Keratinocyte (primary cell): ENCODE measurements at regions not wholly inside any gene's neighbourhood (a gene's known extent, or its start where the extent isn't known, plus 50 kb on each side); places are given as distances from the start of the nearest gene placed in this dataset.
"Not testable (repeated sequence)": the region's sequence is repeated elsewhere in the genome, so short reads cannot be mapped to it uniquely, and the experiment has no call there.

Experiments used
- EZH2 ChIP-seq: IDR thresholded peaks from one replicate; pipeline ENCODE4 v1.6.1; 2012; ENCODE audit warnings: inconsistent platforms, mild to moderate bottlenecking, low read length, moderate library complexity
- TF ChIP-seq, protein P1 (sequence below), 3 experiments: IDR thresholded peaks in 1 of 3; conservative IDR thresholded peaks in 1 of 3; optimal IDR thresholded peaks in 1 of 3; 2 replicates in 2 of 3; 3 replicates in 1 of 3; pipeline versions ENCODE3 to v1.5.1; 2011; ENCODE audit warnings: low read length in 3 of 3, mild to moderate bottlenecking in 3 of 3, moderate library complexity in 2 of 3, control low read depth in 1 of 3, inconsistent platforms in 1 of 3; ENCODE audit not compliant: insufficient read depth in 2 of 3; ENCODE audit errors: extremely low read depth in 1 of 3

- TF ChIP-seq, protein P1, sequence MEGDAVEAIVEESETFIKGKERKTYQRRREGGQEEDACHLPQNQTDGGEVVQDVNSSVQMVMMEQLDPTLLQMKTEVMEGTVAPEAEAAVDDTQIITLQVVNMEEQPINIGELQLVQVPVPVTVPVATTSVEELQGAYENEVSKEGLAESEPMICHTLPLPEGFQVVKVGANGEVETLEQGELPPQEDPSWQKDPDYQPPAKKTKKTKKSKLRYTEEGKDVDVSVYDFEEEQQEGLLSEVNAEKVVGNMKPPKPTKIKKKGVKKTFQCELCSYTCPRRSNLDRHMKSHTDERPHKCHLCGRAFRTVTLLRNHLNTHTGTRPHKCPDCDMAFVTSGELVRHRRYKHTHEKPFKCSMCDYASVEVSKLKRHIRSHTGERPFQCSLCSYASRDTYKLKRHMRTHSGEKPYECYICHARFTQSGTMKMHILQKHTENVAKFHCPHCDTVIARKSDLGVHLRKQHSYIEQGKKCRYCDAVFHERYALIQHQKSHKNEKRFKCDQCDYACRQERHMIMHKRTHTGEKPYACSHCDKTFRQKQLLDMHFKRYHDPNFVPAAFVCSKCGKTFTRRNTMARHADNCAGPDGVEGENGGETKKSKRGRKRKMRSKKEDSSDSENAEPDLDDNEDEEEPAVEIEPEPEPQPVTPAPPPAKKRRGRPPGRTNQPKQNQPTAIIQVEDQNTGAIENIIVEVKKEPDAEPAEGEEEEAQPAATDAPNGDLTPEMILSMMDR (optimal IDR thresholded peaks at IDR 0.05 in 1 of 3, IDR thresholded peaks at IDR 0.05 in 1 of 3, conservative IDR thresholded peaks at IDR 0.05 in 1 of 3; ENCODE audit: extremely low read depth in 1 of 3, insufficient read depth in 2 of 3, low read length in 3 of 3) = not testable (repeated sequence)
- TF ChIP-seq EZH2 = not testable (repeated sequence)
These were observed 127.1 kb upstream of the FUT9 start for GRCh38 chr6:95888711-95889110.
